BE2C (cell line): ENCODE measurements at regions not wholly inside any gene's neighbourhood (a gene's known extent, or its start where the extent isn't known, plus 50 kb on each side); places are given as distances from the start of the nearest gene placed in this dataset.

Experiments
- DNase-seq: peaks from one replicate; pipeline ENCODE4 v3.0.0-alpha.2; 2020
- H3K27me3 ChIP-seq: fragments of 250-450 bp; sonication (Bioruptor Pico); 2 replicates; pipeline ENCODE4 v1.5.1; 2020; ENCODE audit warnings: mild to moderate bottlenecking
- H3K36me3 ChIP-seq: fragments of 250-450 bp; sonication (Bioruptor Pico); 2 replicates; pipeline ENCODE4 v1.5.1; 2020; ENCODE audit warnings: mild to moderate bottlenecking
- H3K4me1 ChIP-seq: fragments of 250-450 bp; sonication (Bioruptor Pico); 2 replicates; pipeline ENCODE4 v1.5.1; 2020
- H3K4me3 ChIP-seq: 2 replicates; pipeline ENCODE4 v1.5.1; 2011; ENCODE audit warnings: low read depth, low read length
- H3K9me3 ChIP-seq: fragments of 250-450 bp; sonication (Bioruptor Pico); 2 replicates; pipeline ENCODE4 v1.5.1; 2020
- CTCF ChIP-seq: IDR thresholded peaks from 2 replicates; pipeline ENCODE4 v1.5.1; 2012; ENCODE audit warnings: mild to moderate bottlenecking, low read depth, low read length

DNA sequence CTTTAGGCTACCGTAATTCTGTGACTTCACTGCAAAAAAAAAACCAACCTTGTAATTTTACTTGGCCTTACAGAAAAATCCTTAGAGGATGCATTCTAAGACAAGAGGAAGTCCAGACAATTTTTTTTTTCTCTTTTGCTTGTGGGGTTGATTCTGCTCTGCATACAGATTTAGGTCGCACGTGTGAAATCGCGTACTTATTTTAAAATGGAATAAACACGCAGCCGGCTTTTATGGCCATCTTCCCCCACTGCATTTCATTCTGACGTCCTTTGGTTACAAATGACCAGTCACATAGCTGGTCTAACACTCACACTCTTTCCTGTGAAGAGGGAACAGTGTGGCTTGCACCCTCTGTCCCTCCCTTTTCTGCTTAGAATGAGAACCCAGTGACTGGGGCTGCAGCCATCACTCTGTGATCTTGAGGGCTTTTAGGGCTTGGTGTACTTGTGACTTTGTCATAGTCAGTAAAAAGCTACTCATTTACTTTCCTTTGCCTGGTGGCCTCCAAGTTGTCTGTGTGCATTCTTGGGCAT is 63.6 kb upstream of the CARD11 start:
- Histone ChIP-seq H3K36me3 (no peaks in the 10 kb centered on the region), H3K4me1 (no peaks in the 10 kb centered on the region), H3K9me3 (no peaks in the 10 kb centered on the region), H3K27me3 (no peaks in the 10 kb centered on the region), H3K4me3 (no peak overlapping the region)
- no peak for TF ChIP-seq CTCF
- no peak for DNase-seq

DNA sequence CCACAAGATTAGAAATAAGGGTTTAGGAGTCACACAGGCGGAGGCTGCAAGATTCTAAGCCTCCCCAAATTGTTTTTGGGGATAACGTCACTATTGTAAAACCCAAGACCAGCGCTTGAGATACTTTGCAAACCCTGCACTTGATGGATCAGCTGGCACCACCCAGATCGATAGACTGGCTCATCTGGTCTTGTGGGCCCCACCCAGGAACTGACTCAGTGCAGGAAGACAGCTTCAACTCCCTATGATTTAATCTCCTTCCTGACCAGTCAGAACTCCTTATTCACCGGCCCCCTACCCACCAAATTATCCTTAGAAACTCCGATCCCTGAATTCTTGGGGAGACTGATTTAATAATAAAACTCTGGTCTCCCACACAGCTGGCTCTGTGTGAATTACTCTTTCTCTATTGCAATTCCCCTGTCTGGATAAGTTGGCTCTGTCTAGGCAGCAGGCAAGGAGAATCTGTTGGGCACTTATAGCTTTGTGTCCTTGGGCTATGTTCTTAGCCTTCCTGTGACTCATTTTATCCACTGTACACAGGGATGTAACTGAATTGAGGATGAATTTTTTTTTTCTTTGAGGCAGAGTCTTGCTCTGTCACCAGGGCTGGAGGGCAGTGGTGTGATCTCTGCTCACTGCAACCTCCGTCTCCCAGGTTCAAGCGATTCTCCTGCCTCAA is 64.4 kb upstream of the CARD11 start:
- no peak for DNase-seq
- H3K27me3 ChIP-seq = no peaks in the 10 kb centered on the region
- TF ChIP-seq CTCF = no peak
- no peaks in the 10 kb centered on the region for H3K4me1 ChIP-seq
- H3K36me3 ChIP-seq = no peaks in the 10 kb centered on the region
- H3K4me3 ChIP-seq = no peak overlapping the region
- no peaks in the 10 kb centered on the region for H3K9me3 ChIP-seq

GRCh38 chr7:3109311-3109915 is 65.7 kb upstream of the CARD11 start:
- no peak overlapping the region for H3K4me3 ChIP-seq
- no peaks in the 10 kb centered on the region for H3K27me3 ChIP-seq
- no peaks in the 10 kb centered on the region for H3K9me3 ChIP-seq
- H3K4me1 ChIP-seq = no peaks in the 10 kb centered on the region
- DNase-seq = no peak
- TF ChIP-seq CTCF = no peak
- no peaks in the 10 kb centered on the region for H3K36me3 ChIP-seq

GRCh38 chr7:3112479-3113134 is 68.9 kb upstream of the CARD11 start:
- DNase-seq = no peak
- no peak for TF ChIP-seq CTCF
- no peaks in the 10 kb centered on the region for H3K36me3 ChIP-seq
- H3K4me3 ChIP-seq = no peak overlapping the region
- H3K27me3 ChIP-seq = no peaks in the 10 kb centered on the region
- H3K4me1 ChIP-seq = no peaks in the 10 kb centered on the region
- H3K9me3 ChIP-seq = no peaks in the 10 kb centered on the region

DNA sequence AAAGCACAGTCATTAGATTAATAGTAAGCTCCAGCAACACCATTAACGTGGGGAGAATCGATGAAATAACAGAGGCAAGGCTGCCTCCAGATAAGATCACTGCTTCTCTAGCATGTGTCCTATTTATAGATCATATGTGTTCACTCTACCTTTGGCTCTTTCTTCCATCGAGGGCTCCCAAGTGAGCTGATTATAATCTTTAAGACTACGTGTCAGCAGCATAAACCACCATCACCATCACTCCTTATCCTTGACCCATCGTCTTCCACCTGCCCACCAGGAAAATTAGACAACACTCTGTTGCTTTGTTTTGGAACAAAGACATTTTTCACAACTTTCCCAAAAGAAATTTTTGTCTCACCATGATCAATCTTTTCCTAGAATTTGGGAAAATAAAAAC is 71.2 kb upstream of the CARD11 start:
- Histone ChIP-seq H3K36me3 (no peaks in the 10 kb centered on the region), H3K27me3 (no peaks in the 10 kb centered on the region), H3K4me1 (no peaks in the 10 kb centered on the region), H3K4me3 (no peak overlapping the region), H3K9me3 (no peaks in the 10 kb centered on the region; the same call in 1 of the 2 replicates)
- no peak for TF ChIP-seq CTCF
- DNase-seq = no peak

- DNase-seq = no peak
- Histone ChIP-seq H3K4me1 (no peaks in the 10 kb centered on the region), H3K36me3 (no peaks in the 10 kb centered on the region), H3K27me3 (no peaks in the 10 kb centered on the region), H3K9me3 (no peaks in the 10 kb centered on the region; the same call in 1 of the 2 replicates), H3K4me3 (no peak overlapping the region)
- no peak for TF ChIP-seq CTCF
These were observed 73.4 kb upstream of the CARD11 start for GRCh38 chr7:3117081-3117480.
